Mucosa of rectum (tissue), 2 donors: ENCODE measurements at regions not wholly inside any gene's neighbourhood (a gene's known extent, or its start where the extent isn't known, plus 50 kb on each side); places are given as distances from the start of the nearest gene placed in this dataset.

Source experiments
- H3K27ac ChIP-seq, 2 donors: one replicate each; pipeline ENCODE4 v1.7.0; 2013; ENCODE audit warnings: inconsistent platforms in 2 of 2, low read depth in 2 of 2, low read length in 2 of 2
- H3K27me3 ChIP-seq, 2 donors: one replicate each; pipeline ENCODE4 v1.7.0; 2013; ENCODE audit warnings: low read length in 2 of 2; ENCODE audit not compliant: control insufficient read depth in 2 of 2, insufficient read depth in 2 of 2
- H3K36me3 ChIP-seq, 2 donors: one replicate each; pipeline ENCODE4 v1.7.0; 2013; ENCODE audit warnings: low read length in 2 of 2; ENCODE audit not compliant: control insufficient read depth in 2 of 2, insufficient read depth in 2 of 2
- H3K4me1 ChIP-seq, 2 donors: one replicate each; pipeline ENCODE4 v1.7.0; 2013; ENCODE audit warnings: low read length in 2 of 2, mild to moderate bottlenecking in 1 of 2; ENCODE audit not compliant: control insufficient read depth in 2 of 2, insufficient read depth in 2 of 2
- H3K4me3 ChIP-seq, 2 donors: one replicate each; pipeline ENCODE4 v1.7.0; 2013; ENCODE audit warnings: low read length in 2 of 2
- H3K9ac ChIP-seq, 2 donors: one replicate each; pipeline ENCODE4 v1.7.0; 2013; ENCODE audit warnings: low read length in 2 of 2, low read depth in 1 of 2, mild to moderate bottlenecking in 1 of 2
- H3K9me3 ChIP-seq, 2 donors: one replicate each; pipeline ENCODE4 v1.7.0; 2013; ENCODE audit warnings: low read length in 2 of 2; ENCODE audit not compliant: control insufficient read depth in 2 of 2
- donor health status: healthy.
- donor health status: Normal muscosa, but diverticular disease.

- Histone ChIP-seq H3K9me3 (no peaks in the 10 kb centered on the region), H3K27ac (peak overlapping the region; percentile 44 to 59), H3K4me1 (no peaks in the 10 kb centered on the region), H3K9ac (no peak overlapping the region), H3K4me3 (no peak overlapping the region), H3K36me3 (no peaks in the 10 kb centered on the region), H3K27me3 (no peaks in the 10 kb centered on the region)
These were observed 114.0 kb downstream of the UQCRFS1 start for GRCh38 chr19:29098863-29099481.

GRCh38 chr19:29098091-29098490 is 114.9 kb downstream of the UQCRFS1 start:
- Histone ChIP-seq H3K27me3 (no peaks in the 10 kb centered on the region), H3K9me3 (no peaks in the 10 kb centered on the region), H3K36me3 (no peaks in the 10 kb centered on the region), H3K9ac (no peak overlapping the region), H3K27ac (no peak overlapping the region), H3K4me3 (no peak overlapping the region), H3K4me1 (no peaks in the 10 kb centered on the region)

DNA sequence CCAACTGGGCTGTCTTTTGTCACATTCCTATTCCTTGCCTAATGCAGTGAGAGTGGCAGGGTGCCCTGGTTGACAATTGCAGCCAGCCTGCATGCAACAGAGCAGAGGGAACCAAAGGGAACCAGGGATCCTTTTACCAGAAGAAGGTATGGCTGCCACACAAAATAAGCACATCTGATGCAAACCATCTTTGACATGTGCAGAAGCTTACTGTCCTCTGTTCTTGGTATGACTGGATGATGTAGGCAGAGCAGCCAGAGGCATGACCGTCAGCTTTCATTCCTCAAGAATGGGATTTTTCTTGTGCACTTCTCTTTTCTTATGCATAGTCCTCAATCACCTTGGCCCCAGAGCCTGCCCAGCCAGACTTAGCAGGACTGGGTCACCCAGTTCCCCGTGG is 116.1 kb downstream of the UQCRFS1 start:
- no peaks in the 10 kb centered on the region for H3K36me3 ChIP-seq
- H3K4me1 ChIP-seq: no peaks in the 10 kb centered on the region
- H3K9ac ChIP-seq: no peak overlapping the region
- no peak overlapping the region for H3K4me3 ChIP-seq
- H3K27me3 ChIP-seq: no peaks in the 10 kb centered on the region
- no peak overlapping the region for H3K27ac ChIP-seq
- H3K9me3 ChIP-seq: no peaks in the 10 kb centered on the region

GRCh38 chr19:29093553-29093908 is 119.4 kb downstream of the UQCRFS1 start:
- Histone ChIP-seq H3K36me3 (no peaks in the 10 kb centered on the region), H3K4me3 (no peak overlapping the region), H3K9ac (no peak overlapping the region), H3K27ac (no peak overlapping the region), H3K9me3 (no peaks in the 10 kb centered on the region), H3K4me1 (no peaks in the 10 kb centered on the region), H3K27me3 (no peaks in the 10 kb centered on the region)

GRCh38 chr19:29092712-29093552 is 120.0 kb downstream of the UQCRFS1 start:
- Histone ChIP-seq H3K4me1 (no peaks in the 10 kb centered on the region), H3K27me3 (no peaks in the 10 kb centered on the region), H3K9ac (no peak overlapping the region), H3K27ac (no peak overlapping the region), H3K36me3 (no peaks in the 10 kb centered on the region), H3K9me3 (no peaks in the 10 kb centered on the region), H3K4me3 (no peak overlapping the region)

DNA sequence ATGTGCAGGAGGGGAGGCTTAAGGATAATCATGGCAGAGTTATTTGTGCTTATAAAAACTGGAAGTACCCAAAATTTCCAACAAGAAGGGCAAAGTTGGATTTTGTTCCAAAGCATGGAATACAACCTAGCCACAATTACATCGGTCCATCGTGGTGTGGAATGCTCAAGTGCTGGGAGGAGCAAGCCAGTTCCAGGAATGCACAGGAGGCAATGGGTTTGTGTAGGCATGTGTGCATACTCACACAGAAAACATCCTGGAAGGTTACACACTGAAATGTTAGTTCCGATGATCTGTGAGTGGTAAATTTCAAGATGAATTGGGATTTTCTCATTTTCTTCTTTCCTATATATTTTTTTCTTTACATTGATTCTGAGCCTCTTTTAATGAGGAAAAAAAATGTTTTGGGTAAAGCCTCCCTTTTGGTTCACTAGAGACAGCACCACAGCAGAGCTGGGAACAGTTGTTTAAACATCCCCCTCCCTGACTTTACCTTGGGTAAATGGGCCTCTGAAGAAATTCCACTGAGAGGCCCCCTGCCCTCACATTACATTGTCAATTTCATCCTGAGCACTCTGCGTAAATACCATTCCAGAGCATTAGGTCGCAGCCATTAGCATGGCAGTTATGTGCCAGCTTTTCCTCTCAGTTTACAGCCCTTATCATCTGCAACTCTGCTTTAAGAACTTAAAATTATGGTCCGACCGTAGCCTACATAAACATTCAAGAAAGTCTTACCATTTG is 122.0 kb downstream of the UQCRFS1 start:
- H3K9me3 ChIP-seq: no peaks in the 10 kb centered on the region
- H3K27me3 ChIP-seq: no peaks in the 10 kb centered on the region
- H3K4me1 ChIP-seq: no peaks in the 10 kb centered on the region
- H3K9ac ChIP-seq: no peak overlapping the region
- H3K27ac ChIP-seq: no peak overlapping the region
- no peak overlapping the region for H3K4me3 ChIP-seq
- H3K36me3 ChIP-seq: no peaks in the 10 kb centered on the region

DNA sequence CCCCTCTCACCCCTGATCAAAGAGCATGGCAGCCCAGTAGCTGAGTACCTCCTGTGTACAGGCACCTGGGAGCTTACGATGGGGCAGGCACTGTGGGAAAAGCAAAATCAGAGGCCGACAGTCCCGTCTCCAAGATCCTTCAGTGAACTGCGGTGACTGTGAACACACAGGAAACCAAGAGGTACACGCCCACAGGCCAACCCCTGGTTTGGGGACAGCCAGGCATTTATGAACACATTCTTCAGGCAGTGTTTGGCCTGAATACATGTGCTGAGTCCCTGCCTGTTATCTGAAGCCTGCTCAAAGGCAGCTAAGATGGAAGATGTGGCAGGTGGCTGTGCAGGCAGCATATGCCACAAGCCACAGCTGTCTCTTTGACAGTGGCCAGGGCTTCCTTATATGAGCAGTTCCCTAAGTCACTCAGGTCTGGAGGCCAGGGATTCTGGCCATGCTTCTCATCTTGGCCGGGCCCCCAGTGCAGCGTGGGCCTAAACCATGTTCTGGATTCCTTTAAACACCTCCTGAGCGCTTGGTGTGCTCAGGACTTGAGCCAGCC is 123.6 kb downstream of the UQCRFS1 start:
- Histone ChIP-seq H3K27me3 (no peaks in the 10 kb centered on the region), H3K9ac (no peak overlapping the region), H3K9me3 (no peaks in the 10 kb centered on the region), H3K4me1 (no peaks in the 10 kb centered on the region), H3K4me3 (no peak overlapping the region), H3K36me3 (no peaks in the 10 kb centered on the region), H3K27ac (no peak overlapping the region)

DNA sequence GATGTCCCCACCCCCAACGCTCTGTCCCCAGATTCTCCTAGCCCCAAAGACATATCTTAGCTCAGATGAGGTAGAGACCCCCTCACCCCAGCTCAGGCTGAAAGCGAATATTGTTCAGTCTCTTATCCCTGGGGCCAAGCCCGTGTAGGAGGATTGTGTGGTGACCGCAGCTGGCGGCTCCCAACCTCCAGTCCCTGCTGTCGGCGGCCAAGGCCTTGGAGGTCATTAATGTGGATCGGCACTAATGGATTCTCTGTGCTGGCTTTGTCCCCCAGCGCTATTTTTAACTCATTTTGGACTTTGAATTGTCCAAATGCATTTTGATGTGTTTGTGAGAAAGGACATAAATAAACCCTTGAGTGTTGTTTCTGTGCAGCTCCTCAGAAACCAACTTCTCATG is 124.2 kb downstream of the UQCRFS1 start:
- no peaks in the 10 kb centered on the region for H3K9me3 ChIP-seq
- no peaks in the 10 kb centered on the region for H3K36me3 ChIP-seq
- no peaks in the 10 kb centered on the region for H3K27me3 ChIP-seq
- no peaks in the 10 kb centered on the region for H3K4me1 ChIP-seq
- no peak overlapping the region for H3K4me3 ChIP-seq
- H3K9ac ChIP-seq: no peak overlapping the region
- no peak overlapping the region for H3K27ac ChIP-seq

GRCh38 chr19:29086646-29087045 is 126.3 kb downstream of the UQCRFS1 start:
- Histone ChIP-seq H3K4me1 (no peaks in the 10 kb centered on the region), H3K27ac (no peak overlapping the region), H3K27me3 (no peaks in the 10 kb centered on the region), H3K9ac (no peak overlapping the region), H3K9me3 (no peaks in the 10 kb centered on the region), H3K36me3 (no peaks in the 10 kb centered on the region), H3K4me3 (no peak overlapping the region)

- H3K27me3 ChIP-seq: no peaks in the 10 kb centered on the region
- H3K9ac ChIP-seq: no peak overlapping the region
- H3K4me1 ChIP-seq: no peaks in the 10 kb centered on the region
- H3K27ac ChIP-seq: no peak overlapping the region
- H3K9me3 ChIP-seq: no peaks in the 10 kb centered on the region
- no peaks in the 10 kb centered on the region for H3K36me3 ChIP-seq
- no peak overlapping the region for H3K4me3 ChIP-seq
These were observed 126.8 kb downstream of the UQCRFS1 start for GRCh38 chr19:29086182-29086581.
